GM12864 (cell line): ENCODE measurements at regions not wholly inside any gene's neighbourhood (a gene's known extent, or its start where the extent isn't known, plus 50 kb on each side); places are given as distances from the start of the nearest gene placed in this dataset.

ENCODE experiments used
- DNase-seq: peaks from one replicate; pipeline ENCODE4 v3.0.0-alpha.2; 2011; ENCODE audit warnings: low read depth
- H3K4me3 ChIP-seq: 2 replicates; pipeline ENCODE4 v1.5.1; 2011; ENCODE audit warnings: mild to moderate bottlenecking, low read depth, low read length, control low read depth
- CTCF ChIP-seq: IDR thresholded peaks from 2 replicates; pipeline ENCODE4 v1.5.1; 2011; ENCODE audit warnings: low read depth, mild to moderate bottlenecking, moderate library complexity, low read length, control low read depth, inconsistent platforms; ENCODE audit errors: missing control alignments

- no peak for DNase-seq
- no peak for TF ChIP-seq CTCF
- H3K4me3 ChIP-seq, result no peak overlapping the region
These were observed 239.8 kb downstream of the CHD9NB start for GRCh38 chr16:52812678-52813556.

GRCh38 chr16:52805559-52806168 is 247.0 kb downstream of the CHD9NB start:
- no peak for TF ChIP-seq CTCF
- no peak overlapping the region for H3K4me3 ChIP-seq
- DNase-seq, result no peak

- H3K4me3 ChIP-seq, result no peak overlapping the region
- TF ChIP-seq CTCF, result no peak
- no peak for DNase-seq
These were observed 252.3 kb downstream of the CHD9NB start for GRCh38 chr16:52800432-52800831.

GRCh38 chr16:52799149-52799548 is 252.2 kb upstream of the TOX3 start:
- no peak for DNase-seq
- no peak overlapping the region for H3K4me3 ChIP-seq
- TF ChIP-seq CTCF, result no peak

GRCh38 chr16:52787709-52788108 is 240.8 kb upstream of the TOX3 start:
- DNase-seq, result no peak
- no peak overlapping the region for H3K4me3 ChIP-seq
- no peak for TF ChIP-seq CTCF

- TF ChIP-seq CTCF, result no peak
- no peak for DNase-seq
- H3K4me3 ChIP-seq, result no peak overlapping the region
These were observed 239.1 kb upstream of the TOX3 start for GRCh38 chr16:52786091-52786490.

- H3K4me3 ChIP-seq, result no peak overlapping the region
- no peak for TF ChIP-seq CTCF
- DNase-seq, result no peak
These were observed 238.7 kb upstream of the TOX3 start for GRCh38 chr16:52785653-52786052.
